DND-41 (cell line): ENCODE measurements at regions not wholly inside any gene's neighbourhood (a gene's known extent, or its start where the extent isn't known, plus 50 kb on each side); places are given as distances from the start of the nearest gene placed in this dataset.

Experiments
- ATAC-seq: fragments of 200-7000 bp; cut with Tn5 transposase; 3 replicates; pipeline ENCODE4 v1.9.1; 2021; ENCODE audit warnings: low read depth; ENCODE audit not compliant: insufficient read depth
- DNase-seq: peaks from one replicate; pipeline ENCODE4 v3.0.0-alpha.2; 2020
- H2AFZ ChIP-seq: 2 replicates; pipeline ENCODE4 v1.6.0; 2012; ENCODE audit warnings: low read depth, low read length
- H3K27ac ChIP-seq: 2 replicates; pipeline ENCODE4 v1.5.1; 2012; ENCODE audit warnings: low read length, inconsistent platforms
- H3K27me3 ChIP-seq: fragments of 200-600 bp; sonication (generic); 2 replicates; pipeline ENCODE4 v1.6.0; 2012; ENCODE audit warnings: low read length, mild to moderate bottlenecking, inconsistent platforms; ENCODE audit not compliant: insufficient read depth, poor library complexity
- H3K36me3 ChIP-seq: 2 replicates; pipeline ENCODE4 v1.5.1; 2012; ENCODE audit warnings: low read length, inconsistent platforms; ENCODE audit not compliant: insufficient read depth
- H3K4me1 ChIP-seq: 2 replicates; pipeline ENCODE4 v1.5.1; 2012; ENCODE audit warnings: mild to moderate bottlenecking, low read length; ENCODE audit not compliant: insufficient read depth
- H3K4me2 ChIP-seq: 2 replicates; pipeline ENCODE4 v1.6.0; 2012; ENCODE audit warnings: mild to moderate bottlenecking, moderate library complexity, low read length, inconsistent platforms; ENCODE audit not compliant: insufficient read depth
- H3K4me3 ChIP-seq, 2 experiments: fragments of 200-600 bp in 1 of 2; shearing (Covaris generic) in 1 of 2; 2 replicates each; pipeline ENCODE4 v1.5.1; 2012 to 2016; ENCODE audit warnings: inconsistent platforms in 2 of 2, low read length in 2 of 2, mild to moderate bottlenecking in 2 of 2, low read depth in 1 of 2, moderate library complexity in 1 of 2
- H3K79me2 ChIP-seq: 2 replicates; pipeline ENCODE4 v1.6.0; 2012; ENCODE audit warnings: low read length, inconsistent platforms; ENCODE audit not compliant: insufficient read depth
- H3K9ac ChIP-seq: 2 replicates; pipeline ENCODE4 v1.6.0; 2012; ENCODE audit warnings: low read depth, mild to moderate bottlenecking, inconsistent platforms, low read length, moderate library complexity
- H3K9me3 ChIP-seq: 2 replicates; pipeline ENCODE4 v1.5.1; 2012; ENCODE audit warnings: low read length, moderate library complexity, mild to moderate bottlenecking, inconsistent platforms; ENCODE audit not compliant: insufficient read depth, severe bottlenecking
- H4K20me1 ChIP-seq: 2 replicates; pipeline ENCODE4 v1.6.0; 2012; ENCODE audit warnings: low read length; ENCODE audit not compliant: insufficient read depth
- EZH2 ChIP-seq: IDR thresholded peaks from 3 replicates; pipeline ENCODE4 v1.6.1; 2012; ENCODE audit warnings: borderline replicate concordance, low read depth, mild to moderate bottlenecking, moderate library complexity, low read length, inconsistent platforms; ENCODE audit not compliant: severe bottlenecking
- TF ChIP-seq, protein P1 (sequence below): IDR thresholded peaks from 2 replicates; pipeline ENCODE4 v1.5.1; 2012; ENCODE audit warnings: borderline replicate concordance, low read length, moderate library complexity, mild to moderate bottlenecking; ENCODE audit not compliant: poor library complexity, severe bottlenecking; ENCODE audit errors: extremely low read depth

GRCh38 chr2:237030382-237030781 lies 55.3 kb upstream of the COPS8 start:
- ATAC-seq, result no peak
- Histone ChIP-seq H3K4me1 (no peaks in the 10 kb centered on the region), H3K4me3 (no peak overlapping the region), H3K79me2 (no peaks in the 10 kb centered on the region), H3K9me3 (no peaks in the 10 kb centered on the region), H2AFZ (no peak overlapping the region), H3K9ac (no peak overlapping the region), H3K4me2 (no peak overlapping the region), H3K27ac (no peak overlapping the region), H4K20me1 (no peaks in the 10 kb centered on the region; the same call in 1 of the 2 replicates), H3K36me3 (no peaks in the 10 kb centered on the region), H3K27me3 (no peaks in the 10 kb centered on the region)
- DNase-seq, result no peak
- TF ChIP-seq, protein P1, sequence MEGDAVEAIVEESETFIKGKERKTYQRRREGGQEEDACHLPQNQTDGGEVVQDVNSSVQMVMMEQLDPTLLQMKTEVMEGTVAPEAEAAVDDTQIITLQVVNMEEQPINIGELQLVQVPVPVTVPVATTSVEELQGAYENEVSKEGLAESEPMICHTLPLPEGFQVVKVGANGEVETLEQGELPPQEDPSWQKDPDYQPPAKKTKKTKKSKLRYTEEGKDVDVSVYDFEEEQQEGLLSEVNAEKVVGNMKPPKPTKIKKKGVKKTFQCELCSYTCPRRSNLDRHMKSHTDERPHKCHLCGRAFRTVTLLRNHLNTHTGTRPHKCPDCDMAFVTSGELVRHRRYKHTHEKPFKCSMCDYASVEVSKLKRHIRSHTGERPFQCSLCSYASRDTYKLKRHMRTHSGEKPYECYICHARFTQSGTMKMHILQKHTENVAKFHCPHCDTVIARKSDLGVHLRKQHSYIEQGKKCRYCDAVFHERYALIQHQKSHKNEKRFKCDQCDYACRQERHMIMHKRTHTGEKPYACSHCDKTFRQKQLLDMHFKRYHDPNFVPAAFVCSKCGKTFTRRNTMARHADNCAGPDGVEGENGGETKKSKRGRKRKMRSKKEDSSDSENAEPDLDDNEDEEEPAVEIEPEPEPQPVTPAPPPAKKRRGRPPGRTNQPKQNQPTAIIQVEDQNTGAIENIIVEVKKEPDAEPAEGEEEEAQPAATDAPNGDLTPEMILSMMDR, result no peak
- TF ChIP-seq EZH2, result no peak

DNA sequence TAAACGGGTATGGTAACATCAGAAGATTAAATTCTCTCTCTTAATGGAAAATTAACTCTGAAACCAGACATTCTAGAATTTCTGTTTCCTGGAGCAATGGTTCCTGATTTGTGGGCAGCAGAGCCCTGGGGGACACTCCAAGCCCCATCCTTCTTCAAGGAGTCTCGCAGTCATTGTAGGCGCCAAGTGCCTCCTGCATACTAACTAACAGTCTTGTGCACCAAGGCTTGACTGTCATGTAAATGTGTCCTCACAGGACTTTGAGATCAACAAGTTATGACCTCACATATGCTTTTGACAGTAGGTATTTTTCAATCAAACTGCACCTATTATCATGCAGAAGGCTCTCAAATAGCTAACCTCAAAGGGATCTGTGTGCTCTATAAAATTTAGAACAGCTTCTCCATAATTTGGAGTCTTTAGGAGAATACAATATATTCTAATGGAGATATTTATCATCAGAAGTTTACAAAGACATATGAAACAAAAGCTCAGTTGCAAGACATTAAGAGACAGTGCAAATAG lies 52.1 kb upstream of the COPS8 start:
- H3K36me3 ChIP-seq, result no peaks in the 10 kb centered on the region
- ATAC-seq, result no peak
- H3K79me2 ChIP-seq, result no peaks in the 10 kb centered on the region
- H2AFZ ChIP-seq, result no peak overlapping the region
- H3K27me3 ChIP-seq, result no peaks in the 10 kb centered on the region
- no peaks in the 10 kb centered on the region for H3K9me3 ChIP-seq
- H3K4me2 ChIP-seq, result no peak overlapping the region
- no peak overlapping the region for H3K4me3 ChIP-seq
- DNase-seq, result no peak
- H3K9ac ChIP-seq, result no peak overlapping the region
- no peaks in the 10 kb centered on the region for H3K4me1 ChIP-seq
- no peaks in the 10 kb centered on the region for H4K20me1 ChIP-seq
- TF ChIP-seq, protein P1, result no peak
- TF ChIP-seq EZH2, result no peak
- no peak overlapping the region for H3K27ac ChIP-seq

- Histone ChIP-seq H3K27me3 (no peaks in the 10 kb centered on the region), H4K20me1 (no peaks in the 10 kb centered on the region), H2AFZ (no peak overlapping the region), H3K9ac (no peak overlapping the region), H3K79me2 (no peaks in the 10 kb centered on the region), H3K4me2 (no peak overlapping the region), H3K4me1 (no peaks in the 10 kb centered on the region), H3K27ac (no peak overlapping the region), H3K4me3 (no peak overlapping the region), H3K36me3 (no peaks in the 10 kb centered on the region), H3K9me3 (no peaks in the 10 kb centered on the region)
- ATAC-seq (no peak), DNase-seq (no peak)
- TF ChIP-seq, protein P1, result no peak
- no peak for TF ChIP-seq EZH2
Observed at GRCh38 chr2:237035781-237036475, 49.8 kb upstream of the COPS8 start.
